Fibroblast of lung (primary cell): ENCODE measurements at regions not wholly inside any gene's neighbourhood (a gene's known extent, or its start where the extent isn't known, plus 50 kb on each side); places are given as distances from the start of the nearest gene placed in this dataset.

Source experiments
- DNase-seq, 2 donors: peaks; one replicate each; pipeline versions ENCODE4 v3.0.0 to v3.0.0-alpha.2; 2010; ENCODE audit warnings: low read depth in 2 of 2
- H2AFZ ChIP-seq: 2 replicates; pipeline ENCODE4 v1.5.1; 2012; ENCODE audit warnings: low read length, control low read depth, inconsistent platforms
- H3K27ac ChIP-seq: 2 replicates; pipeline ENCODE4 v1.5.1; 2011; ENCODE audit warnings: low read length, control low read depth; ENCODE audit not compliant: insufficient read depth
- H3K27me3 ChIP-seq: 2 replicates; pipeline ENCODE4 v1.5.1; 2011; ENCODE audit warnings: mild to moderate bottlenecking, low read length; ENCODE audit not compliant: control insufficient read depth, insufficient read depth
- H3K36me3 ChIP-seq: 2 replicates; pipeline ENCODE4 v1.5.1; 2011; ENCODE audit warnings: low read length; ENCODE audit not compliant: control insufficient read depth, insufficient read depth
- H3K4me1 ChIP-seq: 2 replicates; pipeline ENCODE4 v1.5.1; 2011; ENCODE audit warnings: low read length; ENCODE audit not compliant: control insufficient read depth, insufficient read depth; ENCODE audit errors: extremely low read depth
- H3K4me2 ChIP-seq: 2 replicates; pipeline ENCODE4 v1.5.1; 2011; ENCODE audit warnings: low read length, control low read depth; ENCODE audit not compliant: insufficient read depth; ENCODE audit errors: extremely low read depth
- H3K4me3 ChIP-seq, 4 experiments: fragments of 200-600 bp in 1 of 4; sonication (generic) in 1 of 4; replicated peaks in 1 of 4; 2 replicates each; pipeline ENCODE4 v1.5.1; 2011 to 2016; ENCODE audit warnings: low read length in 4 of 4, low read depth in 3 of 4, mild to moderate bottlenecking in 3 of 4, control low read depth in 2 of 4, inconsistent platforms in 1 of 4, mixed read lengths in 1 of 4; ENCODE audit not compliant: insufficient read depth in 1 of 4; ENCODE audit errors: control extremely low read depth in 1 of 4
- H3K79me2 ChIP-seq: 2 replicates; pipeline ENCODE4 v1.5.1; 2012; ENCODE audit warnings: mild to moderate bottlenecking, low read length, inconsistent platforms; ENCODE audit not compliant: control insufficient read depth, insufficient read depth
- H3K9ac ChIP-seq: 2 replicates; pipeline ENCODE4 v1.5.1; 2011; ENCODE audit warnings: mild to moderate bottlenecking, low read length, control low read depth; ENCODE audit not compliant: insufficient read depth
- H3K9me3 ChIP-seq: 2 replicates; pipeline ENCODE4 v1.5.1; 2012; ENCODE audit warnings: low read depth, low read length; ENCODE audit not compliant: control insufficient read depth, insufficient read depth
- H4K20me1 ChIP-seq: 2 replicates; pipeline ENCODE4 v1.5.1; 2011; ENCODE audit warnings: low read length; ENCODE audit not compliant: control insufficient read depth, insufficient read depth; ENCODE audit errors: extremely low read depth
- EZH2 ChIP-seq: IDR thresholded peaks from 2 replicates; pipeline ENCODE4 v1.5.1; 2012; ENCODE audit warnings: low read length, control low read depth, mild to moderate bottlenecking; ENCODE audit errors: missing control alignments
- TF ChIP-seq, protein P1 (sequence below), 2 donors: IDR thresholded peaks in 1 of 2; conservative IDR thresholded peaks in 1 of 2; 1 replicate in 1 of 2; 2 replicates in 1 of 2; pipeline ENCODE4 v1.5.1; 2011 to 2012; ENCODE audit warnings: low read length in 2 of 2, control low read depth in 1 of 2, inconsistent platforms in 1 of 2, low read depth in 1 of 2, mild to moderate bottlenecking in 1 of 2

DNA sequence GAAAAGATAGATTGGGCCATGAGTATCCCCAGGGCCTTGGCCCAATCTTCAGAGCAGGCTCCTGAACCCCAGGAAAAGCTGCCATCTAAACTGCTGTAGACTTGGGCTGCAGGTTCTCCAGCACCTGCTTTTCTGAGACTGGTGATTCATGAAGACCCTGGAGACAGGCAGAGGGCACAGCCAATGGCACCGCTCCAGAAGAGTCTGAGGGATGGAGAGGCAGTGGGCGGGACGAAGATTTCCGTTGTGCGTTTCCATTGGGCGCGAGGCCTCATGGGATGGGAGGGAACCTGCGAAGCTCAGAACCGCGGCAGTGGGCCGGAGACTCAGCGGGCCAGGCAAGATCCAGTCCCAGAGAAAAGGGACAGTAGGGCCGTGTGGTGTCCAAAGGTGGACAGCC lies 375.1 kb downstream of the IPO8 start:
- no peak for TF ChIP-seq EZH2
- TF ChIP-seq, protein P1, sequence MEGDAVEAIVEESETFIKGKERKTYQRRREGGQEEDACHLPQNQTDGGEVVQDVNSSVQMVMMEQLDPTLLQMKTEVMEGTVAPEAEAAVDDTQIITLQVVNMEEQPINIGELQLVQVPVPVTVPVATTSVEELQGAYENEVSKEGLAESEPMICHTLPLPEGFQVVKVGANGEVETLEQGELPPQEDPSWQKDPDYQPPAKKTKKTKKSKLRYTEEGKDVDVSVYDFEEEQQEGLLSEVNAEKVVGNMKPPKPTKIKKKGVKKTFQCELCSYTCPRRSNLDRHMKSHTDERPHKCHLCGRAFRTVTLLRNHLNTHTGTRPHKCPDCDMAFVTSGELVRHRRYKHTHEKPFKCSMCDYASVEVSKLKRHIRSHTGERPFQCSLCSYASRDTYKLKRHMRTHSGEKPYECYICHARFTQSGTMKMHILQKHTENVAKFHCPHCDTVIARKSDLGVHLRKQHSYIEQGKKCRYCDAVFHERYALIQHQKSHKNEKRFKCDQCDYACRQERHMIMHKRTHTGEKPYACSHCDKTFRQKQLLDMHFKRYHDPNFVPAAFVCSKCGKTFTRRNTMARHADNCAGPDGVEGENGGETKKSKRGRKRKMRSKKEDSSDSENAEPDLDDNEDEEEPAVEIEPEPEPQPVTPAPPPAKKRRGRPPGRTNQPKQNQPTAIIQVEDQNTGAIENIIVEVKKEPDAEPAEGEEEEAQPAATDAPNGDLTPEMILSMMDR (conservative IDR thresholded peaks at IDR 0.05 in 1 of 2, IDR thresholded peaks at IDR 0.05 in 1 of 2; ENCODE audit: low read depth in 1 of 2, low read length in 2 of 2): no peak
- H3K9ac ChIP-seq: no peak overlapping the region
- H3K4me1 ChIP-seq: no peaks in the 10 kb centered on the region
- no peaks in the 10 kb centered on the region for H3K79me2 ChIP-seq
- H2AFZ ChIP-seq: no peak overlapping the region
- no peak overlapping the region for H3K4me2 ChIP-seq
- no peak for DNase-seq
- H3K4me3 ChIP-seq: no peak overlapping the region
- no peaks in the 10 kb centered on the region for H3K27me3 ChIP-seq
- no peak overlapping the region for H3K27ac ChIP-seq
- H3K9me3 ChIP-seq: no peaks in the 10 kb centered on the region
- H4K20me1 ChIP-seq: no peaks in the 10 kb centered on the region
- no peaks in the 10 kb centered on the region for H3K36me3 ChIP-seq

DNA sequence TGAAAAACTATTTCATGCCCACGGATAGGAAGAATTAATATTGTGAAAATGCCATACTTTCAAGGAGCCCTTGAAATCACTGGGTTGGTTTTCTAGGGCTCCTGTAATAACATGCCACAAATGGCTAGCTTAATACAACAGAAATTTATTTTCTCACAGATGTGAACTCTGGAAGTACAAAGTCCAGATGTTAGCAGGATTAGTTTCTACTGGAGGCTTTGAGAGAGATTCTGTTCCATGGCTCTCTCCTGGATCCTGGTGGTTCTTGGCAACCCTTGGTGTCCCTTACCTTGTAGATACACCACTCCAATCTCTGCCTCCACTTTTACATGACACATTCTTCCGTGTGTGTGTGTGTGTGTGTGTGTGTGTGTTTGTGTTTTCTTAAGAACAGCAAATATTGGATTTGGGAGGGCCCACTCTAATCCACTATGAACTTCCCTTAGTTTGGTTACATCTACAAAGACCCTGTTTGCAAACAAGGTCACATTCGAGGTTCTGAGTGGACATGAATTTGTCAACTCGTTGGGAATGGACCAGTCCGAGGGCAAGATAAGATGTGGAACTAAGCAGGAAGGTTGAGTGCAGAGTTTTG lies 381.1 kb downstream of the IPO8 start:
- DNase-seq: no peak
- no peak for TF ChIP-seq EZH2
- TF ChIP-seq, protein P1 (conservative IDR thresholded peaks at IDR 0.05 in 1 of 2, IDR thresholded peaks at IDR 0.05 in 1 of 2; ENCODE audit: low read depth in 1 of 2, low read length in 2 of 2): no peak

DNA sequence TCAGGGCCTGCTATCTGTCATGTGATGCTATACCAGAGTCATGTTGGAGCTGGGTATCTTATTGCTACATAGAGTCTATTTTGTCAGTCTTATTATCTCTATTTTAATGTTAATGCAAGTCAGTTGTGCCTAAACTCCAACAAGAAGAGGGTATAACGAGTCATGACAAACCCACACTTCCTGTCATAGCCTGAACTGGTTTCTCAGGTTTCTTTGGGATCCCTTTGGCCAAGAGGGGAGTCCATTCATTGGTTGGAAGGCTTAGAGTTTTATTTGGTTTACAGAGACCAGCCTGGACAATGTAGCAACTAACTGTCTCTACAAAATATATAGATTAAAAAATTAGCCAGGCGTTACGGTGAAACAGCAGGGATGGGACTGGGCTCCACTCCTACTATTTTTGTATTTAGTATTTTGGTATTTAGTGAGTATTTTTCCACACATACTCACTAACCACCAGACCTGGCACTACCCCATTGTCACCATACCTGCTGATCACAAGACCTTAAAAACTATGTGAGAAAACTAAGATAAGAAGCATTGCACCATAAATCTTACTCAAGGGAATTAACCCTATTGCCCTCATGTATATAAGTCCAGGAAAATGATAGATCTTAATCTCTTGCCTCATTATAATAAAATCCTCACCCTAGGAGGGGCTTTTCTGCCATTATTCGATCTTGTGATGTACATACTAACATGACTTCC lies 387.5 kb downstream of the IPO8 start:
- Histone ChIP-seq H3K4me2 (no peak overlapping the region), H3K9ac (no peak overlapping the region), H3K9me3 (no peaks in the 10 kb centered on the region), H3K27ac (no peak overlapping the region), H3K36me3 (no peaks in the 10 kb centered on the region), H3K79me2 (no peaks in the 10 kb centered on the region), H4K20me1 (no peaks in the 10 kb centered on the region), H3K27me3 (no peaks in the 10 kb centered on the region), H3K4me3 (no peak overlapping the region), H3K4me1 (no peaks in the 10 kb centered on the region), H2AFZ (no peak overlapping the region)
- TF ChIP-seq, protein P1 (conservative IDR thresholded peaks at IDR 0.05 in 1 of 2, IDR thresholded peaks at IDR 0.05 in 1 of 2; ENCODE audit: low read depth in 1 of 2, low read length in 2 of 2): no peak
- TF ChIP-seq EZH2: no peak
- peak in 1 of 2 donors; percentile 4 for DNase-seq

More for the DNA sequence above, 381.1 kb downstream of the IPO8 start:
- Histone ChIP-seq H3K27ac (no peak overlapping the region), H3K9ac (no peak overlapping the region), H3K4me2 (no peak overlapping the region), H3K4me3 (no peak overlapping the region), H3K9me3 (no peaks in the 10 kb centered on the region), H3K36me3 (no peaks in the 10 kb centered on the region), H3K27me3 (no peaks in the 10 kb centered on the region), H4K20me1 (no peaks in the 10 kb centered on the region), H2AFZ (no peak overlapping the region), H3K4me1 (no peaks in the 10 kb centered on the region), H3K79me2 (no peaks in the 10 kb centered on the region)
